ENCODE measurements at regions not wholly inside any gene's neighbourhood (a gene's known extent, or its start where the extent isn't known, plus 50 kb on each side); places are given as distances from the start of the nearest gene placed in this dataset.

DNA sequence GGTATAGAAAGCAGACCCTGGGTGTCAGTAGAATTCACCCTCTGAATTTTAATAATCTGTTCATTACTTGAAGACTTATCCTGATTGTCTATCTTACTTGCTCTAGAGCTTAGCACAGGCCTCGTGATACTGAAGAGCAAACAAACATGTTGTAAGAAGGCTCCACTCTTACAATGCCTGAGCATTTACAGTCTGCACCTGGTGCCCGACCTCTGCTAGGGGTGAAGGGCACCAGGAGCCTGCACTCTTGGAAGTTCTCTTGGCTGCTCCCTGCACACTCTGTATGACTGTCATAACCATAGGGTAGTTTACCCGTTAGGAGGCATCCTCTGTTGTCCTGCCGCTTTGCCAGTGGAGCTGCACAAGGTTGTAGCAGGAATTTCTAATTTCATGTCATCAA, 91.3 kb upstream of the NPY start:
- TF ChIP-seq CTCF (conservative IDR thresholded peaks at IDR 0.05; ENCODE audit: low read depth, low read length) (no peak), BHLHE40 (IDR thresholded peaks at IDR 0.05; ENCODE audit: low read depth, low read length) (no peak), POLR2A (IDR thresholded peaks at IDR 0.05; ENCODE audit: low read depth, low read length) (no peak), MAZ (IDR thresholded peaks at IDR 0.05; ENCODE audit: borderline replicate concordance, low read depth, low read length) (no peak)

Data from IMR-90 (cell line).